H1 (cell line): ENCODE measurements at regions not wholly inside any gene's neighbourhood (a gene's known extent, or its start where the extent isn't known, plus 50 kb on each side); places are given as distances from the start of the nearest gene placed in this dataset.

Experiments used
- CTCF ChIA-PET: fragments of 300-600 bp; sonication (Branson Sonifier 250); formaldehyde crosslinking; loops from one replicate; lab custom pipeline; 2021; ENCODE audit not compliant: partially characterized antibody; lab: Charles Lee
- POLR2A ChIA-PET: fragments of 300-600 bp; sonication (Branson Sonifier 250); formaldehyde crosslinking; loops from one replicate; lab custom pipeline; 2021; ENCODE audit warnings: inconsistent platforms; ENCODE audit not compliant: partially characterized antibody; lab: Charles Lee
- DNase-seq, 2 experiments: peaks; one replicate each; pipeline versions ENCODE4 v3.0.0 to v3.0.0-alpha.2; 2010 to 2022; ENCODE audit warnings: low spot score in 2 of 2, low read depth in 1 of 2, mixed read lengths in 1 of 2
- FAIRE-seq: peaks from 2 replicates; lab custom pipeline; 2011; peaks lifted over from hg19 to GRCh38; lab: Jason Lieb, UNC
- H2AFZ ChIP-seq: 2 replicates; pipeline ENCODE4 v1.8.1; 2012; ENCODE audit warnings: low read length, inconsistent platforms
- H2AK5ac ChIP-seq: 2 replicates; pipeline ENCODE4 v1.6.1; 2013; ENCODE audit warnings: low read depth, low read length
- H2BK120ac ChIP-seq: replicated peaks from 2 replicates; pipeline ENCODE3; 2013; ENCODE audit warnings: low read depth, low read length, inconsistent platforms
- H2BK12ac ChIP-seq: 2 replicates; pipeline ENCODE4 v1.6.1; 2013; ENCODE audit warnings: low read depth, low read length
- H2BK15ac ChIP-seq: 2 replicates; pipeline ENCODE4 v1.6.1; 2013; ENCODE audit warnings: low read length
- H2BK20ac ChIP-seq: 2 replicates; pipeline ENCODE4 v1.6.1; 2013; ENCODE audit warnings: low read length
- H2BK5ac ChIP-seq: 2 replicates; pipeline ENCODE4 v1.6.1; 2013; ENCODE audit warnings: low read depth, low read length
- H3K14ac ChIP-seq: 2 replicates; pipeline ENCODE4 v1.6.1; 2013; ENCODE audit warnings: inconsistent platforms; ENCODE audit not compliant: insufficient read length
- H3K18ac ChIP-seq: 2 replicates; pipeline ENCODE4 v1.6.1; 2013; ENCODE audit warnings: low read length; ENCODE audit errors: extremely low read depth
- H3K23ac ChIP-seq: 2 replicates; pipeline ENCODE4 v1.6.1; 2013; ENCODE audit warnings: inconsistent platforms; ENCODE audit not compliant: insufficient read length
- H3K23me2 ChIP-seq: 2 replicates; pipeline ENCODE4 v1.6.1; 2013; ENCODE audit warnings: low read depth, low read length
- H3K27ac ChIP-seq: 2 replicates; pipeline ENCODE4 v1.6.1; 2011; ENCODE audit warnings: low read depth, low read length, inconsistent platforms
- H3K27me3 ChIP-seq, 4 experiments: replicated peaks in 1 of 4; 1 replicate in 1 of 4; 2 replicates in 3 of 4; pipeline versions ENCODE4 v1.6.1 to v1.8.1; 2011 to 2013; ENCODE audit warnings: low read length in 3 of 4, mild to moderate bottlenecking in 3 of 4, inconsistent platforms in 2 of 4, mixed read lengths in 2 of 4, moderate library complexity in 1 of 4; ENCODE audit not compliant: control insufficient read depth in 3 of 4, insufficient read depth in 3 of 4; ENCODE audit errors: extremely low read depth in 1 of 4
- H3K36me3 ChIP-seq, 4 experiments: 2 replicates each; pipeline versions ENCODE4 v1.6.1 to v1.8.1; 2011 to 2013; ENCODE audit warnings: mild to moderate bottlenecking in 4 of 4, low read length in 3 of 4, moderate library complexity in 2 of 4, control low read depth in 1 of 4, inconsistent platforms in 1 of 4; ENCODE audit not compliant: insufficient read depth in 4 of 4, control insufficient read depth in 2 of 4
- H3K4ac ChIP-seq: replicated peaks from 2 replicates; pipeline ENCODE3; 2013; ENCODE audit warnings: low read length, low read depth, mixed read lengths, inconsistent platforms; ENCODE audit not compliant: insufficient read length
- H3K4me1 ChIP-seq, 4 experiments: replicated peaks in 1 of 4; 1 replicate in 1 of 4; 2 replicates in 3 of 4; pipeline versions ENCODE4 v1.6.1 to v1.8.1; 2011 to 2013; ENCODE audit warnings: low read length in 3 of 4, inconsistent platforms in 2 of 4, mixed read lengths in 1 of 4; ENCODE audit not compliant: insufficient read depth in 4 of 4, control insufficient read depth in 3 of 4
- H3K4me2 ChIP-seq, 2 experiments: 2 replicates each; pipeline versions ENCODE4 v1.6.1 to v1.8.1; 2011 to 2013; ENCODE audit warnings: low read depth in 2 of 2, low read length in 2 of 2, control low read depth in 1 of 2, inconsistent platforms in 1 of 2, mild to moderate bottlenecking in 1 of 2; ENCODE audit not compliant: insufficient read depth in 1 of 2
- H3K4me3 ChIP-seq, 4 experiments: fragments of 200-600, 300-600 bp in 1 of 4; sonication (generic), shearing (Covaris generic), sonication (Bioruptor Twin) in 1 of 4; 2 replicates each; pipeline versions ENCODE4 v1.5.1 to v1.8.1; 2011 to 2016; ENCODE audit warnings: low read length in 4 of 4, low read depth in 3 of 4, control low read depth in 2 of 4, inconsistent platforms in 2 of 4, mild to moderate bottlenecking in 2 of 4, mixed read lengths in 1 of 4, moderate library complexity in 1 of 4; ENCODE audit not compliant: insufficient read depth in 2 of 4; ENCODE audit errors: extremely low read depth in 1 of 4
- H3K56ac ChIP-seq: replicated peaks from 2 replicates; pipeline ENCODE3; 2013; ENCODE audit warnings: low read depth, mild to moderate bottlenecking, mixed read lengths, low read length, inconsistent platforms; ENCODE audit not compliant: insufficient read length
- H3K79me1 ChIP-seq: 2 replicates; pipeline ENCODE4 v1.6.1; 2013; ENCODE audit warnings: low read depth, low read length, control low read depth
- H3K79me2 ChIP-seq, 2 experiments: 2 replicates each; pipeline versions ENCODE4 v1.6.1 to v1.8.1; 2012 to 2013; ENCODE audit warnings: low read length in 2 of 2, mild to moderate bottlenecking in 2 of 2, inconsistent platforms in 1 of 2; ENCODE audit not compliant: insufficient read depth in 2 of 2, control insufficient read depth in 1 of 2
- H3K9ac ChIP-seq, 4 experiments: replicated peaks in 1 of 4; 1 replicate in 1 of 4; 2 replicates in 3 of 4; pipeline versions ENCODE4 v1.6.1 to v1.8.1; 2011 to 2013; ENCODE audit warnings: low read depth in 3 of 4, low read length in 3 of 4, control low read depth in 2 of 4, mild to moderate bottlenecking in 2 of 4, moderate library complexity in 2 of 4, inconsistent platforms in 1 of 4; ENCODE audit errors: extremely low read depth in 1 of 4
- H3K9me3 ChIP-seq, 2 experiments: 2 replicates each; pipeline versions ENCODE4 v1.6.1 to v1.8.1; 2012 to 2013; ENCODE audit warnings: mild to moderate bottlenecking in 2 of 2, moderate library complexity in 2 of 2, control low read depth in 1 of 2, inconsistent platforms in 1 of 2, low read depth in 1 of 2, low read length in 1 of 2, mixed read lengths in 1 of 2; ENCODE audit not compliant: insufficient read depth in 2 of 2
- H4K20me1 ChIP-seq, 2 experiments: replicated peaks in 1 of 2; 2 replicates each; pipeline versions ENCODE3 to v1.8.1; 2011 to 2013; ENCODE audit warnings: inconsistent platforms in 2 of 2, low read length in 2 of 2, mild to moderate bottlenecking in 1 of 2; ENCODE audit not compliant: insufficient read depth in 2 of 2, control insufficient read depth in 1 of 2
- H4K5ac ChIP-seq: 2 replicates; pipeline ENCODE4 v1.6.1; 2013; ENCODE audit warnings: low read length, low read depth, mixed read lengths, inconsistent platforms; ENCODE audit not compliant: insufficient read length
- H4K8ac ChIP-seq: 2 replicates; pipeline ENCODE4 v1.8.0; 2013; ENCODE audit warnings: mild to moderate bottlenecking, moderate library complexity, low read length, inconsistent platforms; ENCODE audit not compliant: insufficient read depth; ENCODE audit errors: extremely low read depth
- H4K91ac ChIP-seq: replicated peaks from 2 replicates; pipeline ENCODE3; 2013; ENCODE audit warnings: low read length, mixed read lengths, inconsistent platforms; ENCODE audit not compliant: insufficient read length
- BRCA1 ChIP-seq: IDR thresholded peaks from 2 replicates; pipeline ENCODE4 v1.6.1; 2012; ENCODE audit warnings: low read depth, low read length, improper control_type of control experiment
- WGBS, 2 experiments: shearing (Covaris generic) in 1 of 2; methylation state at CpG; one replicate each; pipeline versions ENCODE4 v1.1.6 to v1.1.7; 2013 to 2015; ENCODE audit warnings: low lambda C conversion rate in 2 of 2, mixed read lengths in 2 of 2, inconsistent platforms in 1 of 2, low coverage in 1 of 2, missing lambda C conversion rate in 1 of 2; ENCODE audit not compliant: insufficient replicate concordance in 2 of 2, insufficient coverage in 1 of 2, insufficient read length in 1 of 2; ENCODE audit errors: extremely low coverage in 1 of 2, missing lambda C conversion rate in 1 of 2; 5-methylcytosine and 5-hydroxymethylcytosine counted together

- no peak for TF ChIP-seq BRCA1
Measured at GRCh38 chr3:144775551-144775950, 803.9 kb downstream of the DIPK2A start (continued).

GRCh38 chr3:144777906-144778305 lies 806.3 kb downstream of the DIPK2A start:
- no peak overlapping the region for H2BK5ac ChIP-seq
- no peak overlapping the region for H2BK15ac ChIP-seq
- H3K36me3 ChIP-seq: no peaks in the 10 kb centered on the region
- H4K20me1 ChIP-seq: no peaks in the 10 kb centered on the region
- H4K91ac ChIP-seq: no peak overlapping the region
- FAIRE-seq: no peak
- H2AFZ ChIP-seq: no peak overlapping the region
- ChIA-PET CTCF (interaction anchor here (2.3 kb wide), 1 partner anchor 8 kb away, joined by 7 read pairs; no protein-coding TSS in a partner anchor), POLR2A (no interaction called here)
- H3K4me3 ChIP-seq: no peak overlapping the region
- H3K79me1 ChIP-seq: no peaks in the 10 kb centered on the region
- no peak overlapping the region for H4K5ac ChIP-seq
- H2BK12ac ChIP-seq: no peak overlapping the region
- no peak for DNase-seq
- WGBS, 2 experiments: 94% methylated on average over 2 of the region's 2 CpGs; no CpG with 5 or more reads in 1 of the 2 experiments
- H3K23me2 ChIP-seq: no peaks in the 10 kb centered on the region
- no peaks in the 10 kb centered on the region for H3K79me2 ChIP-seq
- H3K4ac ChIP-seq: no peak overlapping the region
- no peak overlapping the region for H4K8ac ChIP-seq
- no peaks in the 10 kb centered on the region for H3K27me3 ChIP-seq
- no peak overlapping the region for H2BK20ac ChIP-seq
- no peaks in the 10 kb centered on the region for H3K4me1 ChIP-seq
- no peaks in the 10 kb centered on the region for H3K9me3 ChIP-seq
- no peak overlapping the region for H3K4me2 ChIP-seq
- no peak overlapping the region for H3K27ac ChIP-seq
- H3K23ac ChIP-seq: no peak overlapping the region
- no peak overlapping the region for H3K9ac ChIP-seq
- no peak overlapping the region for H3K18ac ChIP-seq
- no peak overlapping the region for H3K14ac ChIP-seq
- H2AK5ac ChIP-seq: no peak overlapping the region
- H2BK120ac ChIP-seq: no peak overlapping the region
- no peak overlapping the region for H3K56ac ChIP-seq
